HCT116 (cell line): ENCODE measurements at regions not wholly inside any gene's neighbourhood (a gene's known extent, or its start where the extent isn't known, plus 50 kb on each side); places are given as distances from the start of the nearest gene placed in this dataset.

Source experiments
- ATAC-seq: fragments of 200-7000 bp; cut with Tn5 transposase; 2 replicates; pipeline ENCODE4 v1.9.1; 2020; ENCODE audit warnings: mild to moderate bottlenecking, moderate library complexity
- BruUV-seq: library from RNA; stranded (reverse); fragments of 400-500 nt; replicated peaks from 2 replicates; lab custom pipeline; 2021; lab: Mats Ljungman, UMichigan
- CTCF ChIA-PET: fragments of 300-600 bp; sonication (Branson Sonifier 250); formaldehyde crosslinking; loops from one replicate; lab custom pipeline; 2021; ENCODE audit warnings: antibody characterized with exemption; lab: Charles Lee
- POLR2A ChIA-PET: fragments of 300-600, 350-600 bp; sonication (Branson Sonifier 250); formaldehyde crosslinking; loops from one replicate; lab custom pipeline; 2021; ENCODE audit warnings: antibody characterized with exemption; lab: Charles Lee
- RAD21 ChIA-PET, 2 experiments: fragments of 300-600 bp; sonication (Branson Sonifier 250); formaldehyde crosslinking; loops; one replicate each; lab custom pipeline; 2023; ENCODE audit warnings: low total read pairs in 2 of 2; ENCODE audit not compliant: uncharacterized antibody in 2 of 2, unreplicated experiment in 2 of 2, low non-redundant PET in 1 of 2; lab: Charles Lee
- DNase-seq: peaks from one replicate; pipeline ENCODE4 v3.0.0-alpha.2; 2010; ENCODE audit warnings: low read depth, low spot score
- H2AFZ ChIP-seq: fragments of 200-600 bp; shearing (Covaris generic), sonication (generic); 2 replicates; pipeline ENCODE4 v1.6.1; 2017; ENCODE audit warnings: low read depth, mixed run types, mixed read lengths, antibody characterized with exemption, low read length; ENCODE audit not compliant: poor library complexity, severe bottlenecking
- H3K27ac ChIP-seq: 2 replicates; pipeline ENCODE4 v1.5.1; 2012; ENCODE audit warnings: low read depth, low read length
- H3K27me3 ChIP-seq: fragments of 200-600 bp; sonication (generic); 2 replicates; pipeline ENCODE4 v1.6.1; 2016; ENCODE audit warnings: mixed run types, low read length, mixed read lengths; ENCODE audit not compliant: insufficient read depth
- H3K36me3 ChIP-seq, 2 experiments: fragments of 200-500 bp in 1 of 2; fragments of 200-600 bp in 1 of 2; sonication (Bioruptor generic) in 1 of 2; sonication (generic) in 1 of 2; 2 replicates each; pipeline versions ENCODE4 v1.5.1 to v1.6.1; 2014 to 2016; ENCODE audit warnings: low read length in 2 of 2, inconsistent platforms in 1 of 2, mixed read lengths in 1 of 2, mixed run types in 1 of 2; ENCODE audit not compliant: insufficient read depth in 2 of 2, control insufficient read depth in 1 of 2
- H3K4me1 ChIP-seq, 2 experiments: fragments of 200-600 bp in 1 of 2; sonication (generic) in 1 of 2; 2 replicates each; pipeline versions ENCODE4 v1.5.1 to v1.6.1; 2012 to 2017; ENCODE audit warnings: low read length in 2 of 2, inconsistent platforms in 1 of 2, mild to moderate bottlenecking in 1 of 2, mixed read lengths in 1 of 2, mixed run types in 1 of 2, moderate library complexity in 1 of 2; ENCODE audit not compliant: insufficient read depth in 2 of 2, control insufficient read depth in 1 of 2
- H3K4me2 ChIP-seq: fragments of 200-600 bp; sonication (generic); 2 replicates; pipeline ENCODE4 v1.6.1; 2017; ENCODE audit warnings: mixed run types, low read length, mixed read lengths
- H3K4me3 ChIP-seq, 2 experiments: fragments of 200-600 bp in 1 of 2; sonication (generic) in 1 of 2; replicated peaks in 1 of 2; 2 replicates each; pipeline ENCODE4 v1.5.1; 2011 to 2016; ENCODE audit warnings: low read length in 2 of 2, control low read depth in 1 of 2, low read depth in 1 of 2, mild to moderate bottlenecking in 1 of 2, mixed read lengths in 1 of 2, mixed run types in 1 of 2
- H3K79me2 ChIP-seq: fragments of 200-600 bp; sonication (generic); 2 replicates; pipeline ENCODE4 v1.6.1; 2017; ENCODE audit warnings: mild to moderate bottlenecking, mixed run types, low read length, moderate library complexity, mixed read lengths; ENCODE audit not compliant: insufficient read depth
- H3K9ac ChIP-seq: fragments of 200-600 bp; sonication (generic); 2 replicates; pipeline ENCODE4 v1.6.1; 2016; ENCODE audit warnings: low read length, mixed read lengths
- H3K9me2 ChIP-seq: fragments of 200-600 bp; sonication (generic), shearing (Covaris generic); 2 replicates; pipeline ENCODE4 v1.6.1; 2017; ENCODE audit warnings: mixed run types, mild to moderate bottlenecking, moderate library complexity; ENCODE audit not compliant: insufficient read depth
- H3K9me3 ChIP-seq, 2 experiments: fragments of 200-500 bp in 1 of 2; fragments of 200-600 bp in 1 of 2; sonication (Bioruptor generic) in 1 of 2; sonication (generic) in 1 of 2; 2 replicates each; pipeline ENCODE4 v1.6.1; 2014 to 2017; ENCODE audit warnings: low read length in 2 of 2, mixed read lengths in 2 of 2, inconsistent platforms in 1 of 2, low read depth in 1 of 2, mild to moderate bottlenecking in 1 of 2, mixed run types in 1 of 2, moderate library complexity in 1 of 2; ENCODE audit not compliant: control insufficient read depth in 1 of 2, insufficient read depth in 1 of 2
- H4K20me1 ChIP-seq: fragments of 200-600 bp; sonication (generic), shearing (Covaris generic); 2 replicates; pipeline ENCODE4 v1.6.1; 2017; ENCODE audit warnings: mixed run types, mild to moderate bottlenecking, moderate library complexity; ENCODE audit not compliant: insufficient read depth
- CBX3 ChIP-seq: IDR thresholded peaks from 2 replicates; pipeline ENCODE4 v1.6.1; 2012; ENCODE audit warnings: low read depth
- CEBPB ChIP-seq: IDR thresholded peaks from 2 replicates; pipeline ENCODE4 v1.6.1; 2012; ENCODE audit warnings: low read depth
- ELF1 ChIP-seq: IDR thresholded peaks from 2 replicates; pipeline ENCODE4 v1.6.1; 2012; ENCODE audit warnings: low read depth, borderline replicate concordance
- EZH2phosphoT487 ChIP-seq: fragments of 200-600 bp; IDR thresholded peaks from 2 replicates; pipeline ENCODE4 v1.6.1; 2018; ENCODE audit warnings: antibody characterized with exemption, borderline replicate concordance
- JUND ChIP-seq: IDR thresholded peaks from 2 replicates; pipeline ENCODE4 v1.6.1; 2012
- POLR2A ChIP-seq: IDR thresholded peaks from 2 replicates; pipeline ENCODE4 v1.7.0; 2011; ENCODE audit warnings: borderline replicate concordance; ENCODE audit not compliant: insufficient read depth, insufficient read length; ENCODE audit errors: extremely low read depth
- POLR2AphosphoS5 ChIP-seq: IDR thresholded peaks from 2 replicates; pipeline ENCODE4 v1.6.1; 2011; ENCODE audit warnings: mild to moderate bottlenecking, low read depth, low read length, moderate library complexity
- SRF ChIP-seq: IDR thresholded peaks from 2 replicates; pipeline ENCODE4 v1.6.1; 2012; ENCODE audit warnings: low read depth
- YY1 ChIP-seq: IDR thresholded peaks from 2 replicates; pipeline ENCODE4 v1.6.1; 2011; ENCODE audit warnings: low read length, low read depth, moderate library complexity, mild to moderate bottlenecking; ENCODE audit not compliant: insufficient replicate concordance; ENCODE audit errors: extremely low read depth
- ZFX ChIP-seq: fragments of 450-650 bp; IDR thresholded peaks from 2 replicates; pipeline ENCODE4 v1.6.1; 2017
- ZNF274 ChIP-seq: fragments of 200-500 bp; sonication (Bioruptor generic); IDR thresholded peaks from 2 replicates; pipeline ENCODE4 v1.6.1; 2014; ENCODE audit warnings: mild to moderate bottlenecking, low read depth, low read length, inconsistent platforms
- intact Hi-C: fragments of 100-400 bp; cut with micrococcal nuclease; formaldehyde crosslinking; loops from 2 replicates; pipeline ENCODE4 v1.10.0; 2022
- TF ChIP-seq, protein P1 (sequence below): IDR thresholded peaks from 2 replicates; pipeline ENCODE4 v1.6.1; 2012
- TF ChIP-seq, protein P2 (sequence below), 3 experiments: fragments of 200-600 bp in 1 of 3; sonication (generic) in 1 of 3; IDR thresholded peaks in 2 of 3; conservative IDR thresholded peaks in 1 of 3; 2 replicates each; pipeline ENCODE4 v1.5.1; 2012 to 2017; ENCODE audit warnings: low read depth in 2 of 3, low read length in 2 of 3, antibody characterized with exemption in 1 of 3, borderline replicate concordance in 1 of 3, control low read depth in 1 of 3, mild to moderate bottlenecking in 1 of 3, mixed read lengths in 1 of 3, mixed run types in 1 of 3, moderate library complexity in 1 of 3; ENCODE audit not compliant: insufficient read depth in 1 of 3

DNA sequence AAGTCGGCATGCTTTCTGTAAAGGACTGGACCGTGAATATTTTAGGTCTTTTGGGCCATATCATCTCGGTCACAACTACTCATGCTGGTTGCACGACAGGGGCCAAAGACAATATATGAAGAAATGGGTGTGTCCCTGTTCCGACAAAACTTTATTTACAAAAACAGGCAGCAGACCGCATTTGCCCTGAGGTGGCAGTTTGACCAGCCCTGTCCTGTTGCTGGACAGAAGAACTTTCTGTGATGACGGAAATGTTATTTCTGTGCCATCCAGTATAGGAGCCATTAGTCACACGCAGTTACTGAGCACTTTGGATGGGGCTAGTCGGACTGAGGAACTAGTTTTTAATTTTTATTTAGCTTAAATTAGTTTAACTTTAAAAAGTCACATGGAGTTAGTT, 112.8 kb upstream of the CARD11 start (continued):
- no peak for TF ChIP-seq EZH2phosphoT487

DNA sequence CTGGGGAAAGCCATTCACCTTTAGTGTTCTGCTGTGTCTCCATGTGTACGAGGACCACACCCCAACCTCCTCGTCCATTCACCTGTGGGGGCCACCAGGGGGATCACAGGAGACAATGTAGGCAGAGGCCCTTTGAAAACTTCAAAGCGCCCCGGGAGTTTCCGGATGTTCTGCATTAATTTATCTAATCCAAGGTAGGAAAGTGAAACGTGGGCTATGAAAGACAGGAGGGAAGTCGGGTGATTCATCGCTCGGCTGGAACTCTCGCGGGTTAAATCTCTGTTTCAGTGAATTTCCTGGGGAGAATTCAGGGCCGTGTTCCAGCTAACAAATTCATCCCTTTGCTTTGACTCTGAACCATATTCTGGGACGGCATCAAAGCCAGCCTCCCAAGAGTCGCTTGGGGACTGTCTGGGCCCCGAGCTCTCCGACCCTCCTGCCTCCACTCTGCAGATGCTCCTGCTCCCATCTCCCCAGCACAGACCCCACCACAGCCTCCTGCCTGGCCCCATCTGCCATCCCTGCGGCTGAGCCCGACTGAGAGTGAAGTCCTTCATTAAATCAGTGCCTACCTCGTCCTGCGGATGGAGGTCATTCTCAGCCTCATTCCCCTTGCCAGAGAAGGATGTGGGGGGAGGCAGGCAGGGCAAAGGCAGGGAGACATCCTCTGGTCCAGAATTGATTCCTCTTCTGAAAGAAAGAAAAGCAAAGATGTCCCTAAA, 114.1 kb upstream of the CARD11 start:
- POLR2A ChIA-PET = no interaction called here
- no peak overlapping the region for H2AFZ ChIP-seq
- RAD21 ChIA-PET = no interaction called here
- peaks cover 3% of the 10 kb centered on the region; the same call in 1 of the 2 replicates for H3K27me3 ChIP-seq
- no peaks in the 10 kb centered on the region for H3K36me3 ChIP-seq
- H3K79me2 ChIP-seq = no peaks in the 10 kb centered on the region
- ATAC-seq (no peak), DNase-seq (no peak)
- H3K4me2 ChIP-seq = no peak overlapping the region
- no peaks in the 10 kb centered on the region for H3K9me2 ChIP-seq
- H3K4me1 ChIP-seq = no peaks in the 10 kb centered on the region
- intact Hi-C loops = no loop called here
- no peak overlapping the region for H3K27ac ChIP-seq
- H3K4me3 ChIP-seq = no peak overlapping the region
- H3K9me3 ChIP-seq = no peaks in the 10 kb centered on the region
- TF ChIP-seq ZFX (no peak), ELF1 (no peak), POLR2A (no peak), CEBPB (no peak), CBX3 (no peak), ZNF274 (no peak), YY1 (no peak)
- TF ChIP-seq, protein P1, sequence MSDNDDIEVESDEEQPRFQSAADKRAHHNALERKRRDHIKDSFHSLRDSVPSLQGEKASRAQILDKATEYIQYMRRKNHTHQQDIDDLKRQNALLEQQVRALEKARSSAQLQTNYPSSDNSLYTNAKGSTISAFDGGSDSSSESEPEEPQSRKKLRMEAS = no peak
- H4K20me1 ChIP-seq = no peaks in the 10 kb centered on the region
- no peak overlapping the region for H3K9ac ChIP-seq
- no TSS peak for BruUV-seq
- CTCF ChIA-PET = no interaction called here

DNA sequence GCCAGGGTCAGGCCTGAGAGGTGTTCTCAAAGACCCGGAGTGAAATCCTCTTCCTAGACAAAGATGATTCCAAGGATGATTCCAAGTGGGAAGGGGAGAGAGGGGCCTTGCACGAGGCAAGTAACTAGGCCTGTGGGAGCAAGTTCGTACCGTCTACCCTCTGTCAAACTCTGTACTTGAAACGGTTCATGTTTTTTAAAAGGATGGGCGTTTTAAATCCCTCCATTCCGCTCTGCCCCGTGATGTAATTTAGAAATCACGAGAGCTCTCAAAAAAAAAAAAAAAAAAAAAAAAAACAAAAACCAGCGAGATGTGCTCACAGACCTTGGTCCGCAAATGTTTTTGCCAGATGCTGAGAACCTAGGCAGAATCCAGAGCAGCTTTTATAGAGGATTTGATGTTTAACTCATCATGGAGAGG, 114.7 kb upstream of the CARD11 start:
- RAD21 ChIA-PET = no interaction called here
- intact Hi-C loops = no loop called here
- no peaks in the 10 kb centered on the region for H3K36me3 ChIP-seq
- H4K20me1 ChIP-seq = no peaks in the 10 kb centered on the region
- no peak overlapping the region for H3K4me3 ChIP-seq
- POLR2A ChIA-PET = no interaction called here
- no peaks in the 10 kb centered on the region for H3K4me1 ChIP-seq
- no peak overlapping the region for H3K9ac ChIP-seq
- no peaks in the 10 kb centered on the region for H3K9me3 ChIP-seq
- CTCF ChIA-PET = no interaction called here
- ATAC-seq (no peak), DNase-seq (no peak)
- no peak overlapping the region for H3K4me2 ChIP-seq
- no peaks in the 10 kb centered on the region for H3K9me2 ChIP-seq
- no peak for TF ChIP-seq POLR2AphosphoS5
- TF ChIP-seq ZFX = no peak
- no peak for TF ChIP-seq SRF
- TF ChIP-seq CBX3 = no peak
- TF ChIP-seq JUND = no peak
- TF ChIP-seq, protein P2, sequence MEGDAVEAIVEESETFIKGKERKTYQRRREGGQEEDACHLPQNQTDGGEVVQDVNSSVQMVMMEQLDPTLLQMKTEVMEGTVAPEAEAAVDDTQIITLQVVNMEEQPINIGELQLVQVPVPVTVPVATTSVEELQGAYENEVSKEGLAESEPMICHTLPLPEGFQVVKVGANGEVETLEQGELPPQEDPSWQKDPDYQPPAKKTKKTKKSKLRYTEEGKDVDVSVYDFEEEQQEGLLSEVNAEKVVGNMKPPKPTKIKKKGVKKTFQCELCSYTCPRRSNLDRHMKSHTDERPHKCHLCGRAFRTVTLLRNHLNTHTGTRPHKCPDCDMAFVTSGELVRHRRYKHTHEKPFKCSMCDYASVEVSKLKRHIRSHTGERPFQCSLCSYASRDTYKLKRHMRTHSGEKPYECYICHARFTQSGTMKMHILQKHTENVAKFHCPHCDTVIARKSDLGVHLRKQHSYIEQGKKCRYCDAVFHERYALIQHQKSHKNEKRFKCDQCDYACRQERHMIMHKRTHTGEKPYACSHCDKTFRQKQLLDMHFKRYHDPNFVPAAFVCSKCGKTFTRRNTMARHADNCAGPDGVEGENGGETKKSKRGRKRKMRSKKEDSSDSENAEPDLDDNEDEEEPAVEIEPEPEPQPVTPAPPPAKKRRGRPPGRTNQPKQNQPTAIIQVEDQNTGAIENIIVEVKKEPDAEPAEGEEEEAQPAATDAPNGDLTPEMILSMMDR (IDR thresholded peaks at IDR 0.05 in 2 of 3, conservative IDR thresholded peaks at IDR 0.05 in 1 of 3; ENCODE audit: borderline replicate concordance in 1 of 3, insufficient read depth in 1 of 3, low read depth in 2 of 3, low read length in 2 of 3) = no peak
- H3K79me2 ChIP-seq = no peaks in the 10 kb centered on the region
- BruUV-seq = no TSS peak
- no peak overlapping the region for H2AFZ ChIP-seq
- H3K27me3 ChIP-seq = no peaks in the 10 kb centered on the region
- no peak overlapping the region for H3K27ac ChIP-seq
